PFSK-1 (cell line): ENCODE measurements at regions not wholly inside any gene's neighbourhood (a gene's known extent, or its start where the extent isn't known, plus 50 kb on each side); places are given as distances from the start of the nearest gene placed in this dataset.

Source experiments
- FOXP2 ChIP-seq: optimal IDR thresholded peaks from 2 replicates; pipeline ENCODE3; 2011; ENCODE audit warnings: borderline replicate concordance, control low read depth, inconsistent platforms; ENCODE audit not compliant: insufficient read depth; ENCODE audit errors: extremely low read length, extremely low read depth
- POLR2AphosphoS5 ChIP-seq: IDR thresholded peaks from 2 replicates; pipeline ENCODE4 v1.6.1; 2012; ENCODE audit warnings: low read depth, mild to moderate bottlenecking, control low read depth, low read length, moderate library complexity
- REST ChIP-seq, 2 experiments: IDR thresholded peaks; 2 replicates each; pipeline versions ENCODE4 v1.6.1 to v1.8.0; 2011 to 2012; ENCODE audit warnings: low read depth in 2 of 2, low read length in 2 of 2, control low read depth in 1 of 2, inconsistent platforms in 1 of 2, mild to moderate bottlenecking in 1 of 2, moderate library complexity in 1 of 2; ENCODE audit not compliant: insufficient read depth in 1 of 2
- SIN3A ChIP-seq: IDR thresholded peaks from 2 replicates; pipeline ENCODE4 v1.6.1; 2012; ENCODE audit warnings: mild to moderate bottlenecking, low read length, moderate library complexity, borderline replicate concordance; ENCODE audit not compliant: insufficient read depth
- TAF1 ChIP-seq: IDR thresholded peaks from 2 replicates; pipeline ENCODE4 v1.6.1; 2012; ENCODE audit warnings: low read length, control low read depth, borderline replicate concordance; ENCODE audit not compliant: insufficient read depth

- TF ChIP-seq SIN3A (no peak), TAF1 (no peak), FOXP2 (no peak), POLR2AphosphoS5 (no peak), REST (IDR thresholded peaks at IDR 0.05; ENCODE audit: insufficient read depth in 1 of 2, low read depth in 2 of 2, low read length in 2 of 2) (no peak)
These were observed 239.8 kb upstream of the AGTR1 start for GRCh38 chr3:148457886-148458285.

GRCh38 chr3:148459931-148460513 lies 237.7 kb upstream of the AGTR1 start:
- TF ChIP-seq REST (IDR thresholded peaks at IDR 0.05; ENCODE audit: insufficient read depth in 1 of 2, low read depth in 2 of 2, low read length in 2 of 2) (no peak), TAF1 (no peak), SIN3A (no peak), POLR2AphosphoS5 (no peak)

GRCh38 chr3:148460686-148461085 lies 237.0 kb upstream of the AGTR1 start:
- TF ChIP-seq REST (IDR thresholded peaks at IDR 0.05; ENCODE audit: insufficient read depth in 1 of 2, low read depth in 2 of 2, low read length in 2 of 2) (no peak), FOXP2 (no peak), TAF1 (no peak), SIN3A (no peak), POLR2AphosphoS5 (no peak)

GRCh38 chr3:148464246-148464645 lies 233.5 kb upstream of the AGTR1 start:
- TF ChIP-seq TAF1, result no peak
- TF ChIP-seq SIN3A, result no peak
- TF ChIP-seq REST (IDR thresholded peaks at IDR 0.05; ENCODE audit: insufficient read depth in 1 of 2, low read depth in 2 of 2, low read length in 2 of 2), result no peak
- no peak for TF ChIP-seq POLR2AphosphoS5
- TF ChIP-seq FOXP2, result no peak

GRCh38 chr3:148466143-148466542 lies 231.6 kb upstream of the AGTR1 start:
- TF ChIP-seq TAF1, result no peak
- no peak for TF ChIP-seq SIN3A
- TF ChIP-seq POLR2AphosphoS5, result no peak
- no peak for TF ChIP-seq REST (IDR thresholded peaks at IDR 0.05; ENCODE audit: insufficient read depth in 1 of 2, low read depth in 2 of 2, low read length in 2 of 2)
- no peak for TF ChIP-seq FOXP2
